SK-N-SH treated with all-trans-retinoic acid at 6 μM for 48 hours (cell line): ENCODE measurements at regions not wholly inside any gene's neighbourhood (a gene's known extent, or its start where the extent isn't known, plus 50 kb on each side); places are given as distances from the start of the nearest gene placed in this dataset.

ENCODE experiments used
- ATAC-seq: fragments of 200-7000 bp; cut with Tn5 transposase; 3 replicates; pipeline ENCODE4 v1.9.1; 2020; ENCODE audit warnings: mild to moderate bottlenecking, moderate library complexity
- ARNTL ChIP-seq: fragments of 450-650 bp; formaldehyde crosslinking; IDR thresholded peaks from 2 replicates; pipeline ENCODE4 v1.5.0; 2020; ENCODE audit warnings: low read depth, mild to moderate bottlenecking, moderate library complexity, borderline replicate concordance
- BACH2 ChIP-seq: fragments of 250-450 bp; sonication (Bioruptor Pico); IDR thresholded peaks from 2 replicates; pipeline ENCODE4 v1.9.0; 2021; ENCODE audit warnings: mild to moderate bottlenecking, borderline replicate concordance
- CREB5 ChIP-seq: fragments of 250-450 bp; sonication (Bioruptor Pico); IDR thresholded peaks from 2 replicates; pipeline ENCODE4 v1.5.1; 2020; ENCODE audit warnings: low read depth, mild to moderate bottlenecking, moderate library complexity
- CSRNP3 ChIP-seq: fragments of 250-450 bp; sonication (Bioruptor Pico); IDR thresholded peaks from 2 replicates; pipeline ENCODE4 v1.5.1; 2021; ENCODE audit warnings: mild to moderate bottlenecking, moderate library complexity
- ESRRG ChIP-seq: fragments of 250-450 bp; sonication (Bioruptor Pico); IDR thresholded peaks from 2 replicates; pipeline ENCODE4 v1.6.1; 2021; ENCODE audit warnings: mild to moderate bottlenecking
- ISL1 ChIP-seq: fragments of 250-450 bp; sonication (Bioruptor Pico); IDR thresholded peaks from 2 replicates; pipeline ENCODE4 v2.1.2; 2022; ENCODE audit warnings: mild to moderate bottlenecking, moderate library complexity
- OSR1 ChIP-seq: fragments of 250-450 bp; sonication (Bioruptor Pico); IDR thresholded peaks from 2 replicates; pipeline ENCODE4 v1.8.0; 2022; ENCODE audit warnings: moderate library complexity, mild to moderate bottlenecking, inconsistent platforms
- PATZ1 ChIP-seq: fragments of 250-450 bp; sonication (Bioruptor Pico); IDR thresholded peaks from 2 replicates; pipeline ENCODE4 v1.8.0; 2020; ENCODE audit warnings: mild to moderate bottlenecking, moderate library complexity, borderline replicate concordance
- POU6F1 ChIP-seq: fragments of 250-450 bp; sonication (Bioruptor Pico); IDR thresholded peaks from 2 replicates; pipeline ENCODE4 v1.8.0; 2021; ENCODE audit warnings: low read depth, mild to moderate bottlenecking, moderate library complexity, borderline replicate concordance
- PPARA ChIP-seq: fragments of 250-450 bp; sonication (Bioruptor Pico); IDR thresholded peaks from 2 replicates; pipeline ENCODE4 v1.5.0; 2020; ENCODE audit warnings: mild to moderate bottlenecking, borderline replicate concordance
- RARB ChIP-seq: fragments of 250-450 bp; sonication (Bioruptor Pico); IDR thresholded peaks from 2 replicates; pipeline ENCODE4 v1.8.0; 2021; ENCODE audit warnings: mild to moderate bottlenecking, moderate library complexity
- SNAI2 ChIP-seq: fragments of 250-450 bp; sonication (Bioruptor Pico); IDR thresholded peaks from 2 replicates; pipeline ENCODE4 v1.5.0; 2020; ENCODE audit warnings: mild to moderate bottlenecking, moderate library complexity
- TCF4 ChIP-seq: fragments of 250-450 bp; sonication (Bioruptor Pico); IDR thresholded peaks from 2 replicates; pipeline ENCODE4 v1.8.0; 2021; ENCODE audit warnings: mild to moderate bottlenecking, moderate library complexity, borderline replicate concordance
- TOX ChIP-seq: fragments of 250-450 bp; sonication (Bioruptor Pico); IDR thresholded peaks from 2 replicates; pipeline ENCODE4 v1.8.0; 2021; ENCODE audit warnings: mild to moderate bottlenecking, moderate library complexity, borderline replicate concordance
- TSHZ2 ChIP-seq: fragments of 250-450 bp; sonication (Bioruptor Pico); IDR thresholded peaks from 2 replicates; pipeline ENCODE4 v1.5.0; 2020; ENCODE audit warnings: mild to moderate bottlenecking, moderate library complexity
- ZFP3 ChIP-seq: fragments of 250-450 bp; sonication (Bioruptor Pico); IDR thresholded peaks from 2 replicates; pipeline ENCODE4 v1.5.0; 2020; ENCODE audit warnings: mild to moderate bottlenecking, moderate library complexity
- ZFP30 ChIP-seq: fragments of 450-650 bp; formaldehyde crosslinking; IDR thresholded peaks from 2 replicates; pipeline ENCODE4 v1.5.0; 2022; ENCODE audit warnings: mild to moderate bottlenecking, moderate library complexity
- ZNF565 ChIP-seq: fragments of 450-650 bp; formaldehyde crosslinking; conservative IDR thresholded peaks from 2 replicates; pipeline ENCODE4 v1.5.0; 2020; ENCODE audit warnings: low read depth, mild to moderate bottlenecking, moderate library complexity
- ZNF70 ChIP-seq: fragments of 450-650 bp; formaldehyde crosslinking; IDR thresholded peaks from 2 replicates; pipeline ENCODE4 v1.5.0; 2020; ENCODE audit warnings: mild to moderate bottlenecking, moderate library complexity
- ZNF8 ChIP-seq: fragments of 450-650 bp; formaldehyde crosslinking; IDR thresholded peaks from 2 replicates; pipeline ENCODE4 v1.5.0; 2020; ENCODE audit warnings: mild to moderate bottlenecking, moderate library complexity

GRCh38 chr2:153079315-153079714, 360.9 kb downstream of the ARL6IP6 start (continued):
- TF ChIP-seq TSHZ2 (no peak), BACH2 (CRISPR knock-in tag) (no peak), ISL1 (CRISPR knock-in tag) (no peak), TOX (CRISPR knock-in tag) (no peak), TCF4 (CRISPR knock-in tag) (no peak), CREB5 (CRISPR knock-in tag) (no peak), POU6F1 (CRISPR knock-in tag) (no peak), ARNTL (CRISPR knock-in tag) (no peak)

GRCh38 chr2:153077311-153077710, 358.9 kb downstream of the ARL6IP6 start:
- ATAC-seq = no peak
- TF ChIP-seq PPARA = no peak
- no peak for TF ChIP-seq ZFP30
- no peak for TF ChIP-seq POU6F1 (CRISPR knock-in tag)
- TF ChIP-seq BACH2 (CRISPR knock-in tag) = no peak
- TF ChIP-seq SNAI2 (CRISPR knock-in tag) = no peak
- no peak for TF ChIP-seq RARB (CRISPR knock-in tag)
- no peak for TF ChIP-seq ZNF8 (CRISPR knock-in tag)

GRCh38 chr2:153074207-153074606, 355.8 kb downstream of the ARL6IP6 start:
- TF ChIP-seq ESRRG (CRISPR knock-in tag) (no peak), PPARA (no peak), TCF4 (CRISPR knock-in tag) (no peak), ZNF565 (CRISPR knock-in tag) (no peak), ZNF70 (no peak), ZFP3 (CRISPR knock-in tag) (no peak), CSRNP3 (CRISPR knock-in tag) (no peak), ISL1 (CRISPR knock-in tag) (no peak), OSR1 (CRISPR knock-in tag) (no peak), PATZ1 (CRISPR knock-in tag) (no peak), ZNF8 (CRISPR knock-in tag) (no peak)
- ATAC-seq = no peak
